OCI-LY7 (cell line): ENCODE measurements at regions not wholly inside any gene's neighbourhood (a gene's known extent, or its start where the extent isn't known, plus 50 kb on each side); places are given as distances from the start of the nearest gene placed in this dataset.

ENCODE experiments used
- BruUV-seq: library from RNA; stranded (reverse); fragments of 400-500 nt; replicated peaks from 2 replicates; lab custom pipeline; 2021; lab: Mats Ljungman, UMichigan
- CTCF ChIA-PET: fragments of 300-600 bp; sonication (Branson Sonifier 250); formaldehyde crosslinking; loops from one replicate; lab custom pipeline; 2022; ENCODE audit warnings: antibody characterized with exemption; ENCODE audit not compliant: unreplicated experiment; lab: Charles Lee
- POLR2A ChIA-PET: fragments of 300-600 bp; sonication (Branson Sonifier 250); formaldehyde crosslinking; loops from one replicate; lab custom pipeline; 2022; ENCODE audit warnings: antibody characterized with exemption; lab: Charles Lee
- DNase-seq: peaks from one replicate; pipeline ENCODE4 v3.0.0-alpha.2; 2015; ENCODE audit warnings: low spot score
- H2AFZ ChIP-seq: fragments of 200-600 bp; sonication (generic), shearing (Covaris generic); 2 replicates; pipeline ENCODE4 v1.6.1; 2014; ENCODE audit warnings: mild to moderate bottlenecking, antibody characterized with exemption, low read length, moderate library complexity
- H3K27ac ChIP-seq: fragments of 200-600 bp; sonication (generic); 2 replicates; pipeline ENCODE4 v1.5.1; 2014; ENCODE audit warnings: mixed run types, low read depth, mild to moderate bottlenecking, moderate library complexity, low read length, inconsistent platforms; ENCODE audit not compliant: poor library complexity, severe bottlenecking
- H3K36me3 ChIP-seq: fragments of 200-600 bp; sonication (generic); 2 replicates; pipeline ENCODE4 v1.6.1; 2014; ENCODE audit warnings: mild to moderate bottlenecking, antibody characterized with exemption, low read length, moderate library complexity, mixed read lengths; ENCODE audit not compliant: insufficient read depth
- H3K4me1 ChIP-seq: fragments of 200-600 bp; sonication (generic); 2 replicates; pipeline ENCODE4 v1.5.1; 2014; ENCODE audit warnings: mild to moderate bottlenecking, low read length; ENCODE audit not compliant: insufficient read depth, poor library complexity, severe bottlenecking
- H3K4me2 ChIP-seq: fragments of 200-600 bp; sonication (generic); 2 replicates; pipeline ENCODE4 v1.6.1; 2014; ENCODE audit warnings: mild to moderate bottlenecking, low read length
- H3K4me3 ChIP-seq: fragments of 200-600 bp; sonication (generic); 2 replicates; pipeline ENCODE4 v1.5.1; 2014; ENCODE audit warnings: mild to moderate bottlenecking, low read depth, low read length; ENCODE audit not compliant: poor library complexity, severe bottlenecking
- H3K79me2 ChIP-seq: fragments of 200-600 bp; sonication (generic); 2 replicates; pipeline ENCODE4 v1.6.1; 2016; ENCODE audit warnings: low read depth, mild to moderate bottlenecking, low read length, moderate library complexity, mixed read lengths; ENCODE audit not compliant: insufficient read depth
- H3K9me2 ChIP-seq: fragments of 200-600 bp; sonication (generic); 2 replicates; pipeline ENCODE4 v1.6.1; 2016; ENCODE audit warnings: mild to moderate bottlenecking, low read length, mixed read lengths; ENCODE audit not compliant: insufficient read depth
- H3K9me3 ChIP-seq: fragments of 200-600 bp; sonication (generic); 2 replicates; pipeline ENCODE4 v1.6.1; 2014; ENCODE audit warnings: mild to moderate bottlenecking, mixed run types, low read length, mixed read lengths
- H4K20me1 ChIP-seq: fragments of 200-600 bp; sonication (generic); 2 replicates; pipeline ENCODE4 v1.6.1; 2014; ENCODE audit warnings: mild to moderate bottlenecking, antibody characterized with exemption, low read length, moderate library complexity, mixed read lengths; ENCODE audit not compliant: insufficient read depth
- EZH2phosphoT487 ChIP-seq: fragments of 200-600 bp; sonication (generic); IDR thresholded peaks from 2 replicates; pipeline ENCODE4 v1.6.1; 2018; ENCODE audit warnings: low read depth, borderline replicate concordance, mild to moderate bottlenecking, mixed run types, antibody characterized with exemption, low read length, moderate library complexity, mixed read lengths
- intact Hi-C: fragments of 100-400 bp; cut with micrococcal nuclease; formaldehyde crosslinking; loops from one replicate; pipeline ENCODE4 v1.10.0; 2022; ENCODE audit not compliant: unreplicated experiment
- TF ChIP-seq, protein P1 (sequence below): fragments of 200-600 bp; sonication (generic); conservative IDR thresholded peaks from 2 replicates; pipeline ENCODE4 v1.5.1; 2014; ENCODE audit warnings: mild to moderate bottlenecking, antibody characterized with exemption, low read length, moderate library complexity, mixed read lengths

DNA sequence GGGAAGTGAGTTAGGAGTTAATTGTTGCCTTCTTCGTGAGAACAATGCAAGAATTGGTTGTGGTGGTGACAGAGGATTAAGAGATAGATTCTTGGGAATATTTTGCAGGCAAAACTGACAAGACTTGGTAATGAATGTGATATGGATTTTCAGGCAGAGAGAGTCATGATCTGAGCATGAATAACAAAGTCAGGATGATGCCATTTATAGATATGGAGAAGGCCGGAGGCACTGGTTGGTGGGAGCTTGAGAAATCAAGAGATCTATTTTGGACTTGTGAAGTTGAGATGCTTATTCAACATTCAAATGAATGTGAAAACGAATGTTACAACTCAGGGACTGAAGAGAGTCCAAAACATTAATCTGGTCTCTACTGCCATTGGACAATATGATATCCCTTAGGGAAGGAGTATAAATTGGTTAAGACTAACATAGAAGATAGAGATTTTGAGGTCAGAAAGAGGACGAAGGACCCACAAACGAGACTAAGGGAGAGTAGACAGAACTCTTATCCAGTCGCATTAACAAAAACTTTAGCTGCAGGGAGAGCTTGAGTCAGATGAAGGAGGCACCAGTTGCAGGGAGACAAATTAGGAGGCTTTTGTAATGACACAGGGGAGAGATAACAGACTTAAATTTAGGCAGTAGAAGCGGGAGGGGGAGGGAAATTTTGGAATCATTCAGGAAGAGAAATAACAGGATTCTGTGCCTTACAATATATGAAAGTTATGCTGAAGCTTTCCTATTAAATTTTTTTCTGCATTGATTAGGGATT is 1090.6 kb downstream of the GALC start:
- H4K20me1 ChIP-seq = no peaks in the 10 kb centered on the region
- ChIA-PET CTCF (no interaction called here), POLR2A (interaction anchor here (0.5 kb wide), 2 partner anchors 149 to 438 kb away, joined by 3 to 4 read pairs; no protein-coding TSS in a partner anchor)
- H3K9me2 ChIP-seq = no peaks in the 10 kb centered on the region
- no peaks in the 10 kb centered on the region for H3K9me3 ChIP-seq
- no peak overlapping the region for H3K4me3 ChIP-seq
- H3K36me3 ChIP-seq = no peaks in the 10 kb centered on the region
- intact Hi-C loops = loop anchor here (5.0 kb wide), 1 partner anchor 165 kb away; no protein-coding TSS in a partner anchor
- no peak for DNase-seq
- H2AFZ ChIP-seq = no peak overlapping the region
- TF ChIP-seq, protein P1, sequence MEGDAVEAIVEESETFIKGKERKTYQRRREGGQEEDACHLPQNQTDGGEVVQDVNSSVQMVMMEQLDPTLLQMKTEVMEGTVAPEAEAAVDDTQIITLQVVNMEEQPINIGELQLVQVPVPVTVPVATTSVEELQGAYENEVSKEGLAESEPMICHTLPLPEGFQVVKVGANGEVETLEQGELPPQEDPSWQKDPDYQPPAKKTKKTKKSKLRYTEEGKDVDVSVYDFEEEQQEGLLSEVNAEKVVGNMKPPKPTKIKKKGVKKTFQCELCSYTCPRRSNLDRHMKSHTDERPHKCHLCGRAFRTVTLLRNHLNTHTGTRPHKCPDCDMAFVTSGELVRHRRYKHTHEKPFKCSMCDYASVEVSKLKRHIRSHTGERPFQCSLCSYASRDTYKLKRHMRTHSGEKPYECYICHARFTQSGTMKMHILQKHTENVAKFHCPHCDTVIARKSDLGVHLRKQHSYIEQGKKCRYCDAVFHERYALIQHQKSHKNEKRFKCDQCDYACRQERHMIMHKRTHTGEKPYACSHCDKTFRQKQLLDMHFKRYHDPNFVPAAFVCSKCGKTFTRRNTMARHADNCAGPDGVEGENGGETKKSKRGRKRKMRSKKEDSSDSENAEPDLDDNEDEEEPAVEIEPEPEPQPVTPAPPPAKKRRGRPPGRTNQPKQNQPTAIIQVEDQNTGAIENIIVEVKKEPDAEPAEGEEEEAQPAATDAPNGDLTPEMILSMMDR = no peak
- TF ChIP-seq EZH2phosphoT487 = no peak
- no peaks in the 10 kb centered on the region for H3K4me1 ChIP-seq
- no TSS peak for BruUV-seq
- H3K27ac ChIP-seq = no peak overlapping the region
- H3K4me2 ChIP-seq = no peak overlapping the region
- H3K79me2 ChIP-seq = no peaks in the 10 kb centered on the region

DNA sequence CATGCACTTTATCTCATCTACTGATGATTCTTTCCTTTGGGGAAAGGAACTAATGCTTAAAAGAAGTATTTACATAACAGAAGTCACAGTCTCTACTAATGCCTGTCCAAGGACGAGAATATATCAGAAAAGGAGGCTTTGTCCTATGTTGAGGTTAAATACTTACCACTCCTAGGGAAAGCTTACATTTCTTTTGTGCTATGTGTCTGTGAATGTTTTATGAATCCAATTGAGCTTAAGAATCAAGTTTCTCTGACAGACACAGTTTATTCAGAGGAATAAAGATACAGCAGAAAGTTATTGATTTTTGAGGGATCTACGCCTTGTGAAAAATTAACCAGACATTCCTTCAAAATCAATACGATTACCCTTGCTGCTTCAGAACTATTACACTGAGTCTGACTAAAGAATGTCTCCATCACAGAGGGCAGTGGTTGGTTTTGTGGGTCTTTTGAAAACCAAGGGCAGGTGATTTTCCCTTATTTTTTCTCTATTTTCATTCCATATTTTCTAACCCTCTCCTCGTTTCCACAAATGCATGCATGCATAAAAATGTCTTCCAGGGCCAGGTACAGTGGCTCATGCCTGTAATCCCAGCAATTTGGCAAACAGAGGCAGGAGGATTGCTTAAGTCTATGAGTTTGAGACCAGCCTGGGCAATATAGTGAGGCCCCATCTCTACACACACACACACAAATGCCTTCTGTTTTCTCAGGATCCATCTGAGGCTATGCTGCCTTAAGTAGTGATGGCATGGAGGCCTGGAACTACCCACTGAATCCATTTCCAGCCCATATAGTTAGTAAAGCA is 1095.1 kb downstream of the GALC start:
- H3K4me1 ChIP-seq = no peaks in the 10 kb centered on the region
- intact Hi-C loops = no loop called here
- no peaks in the 10 kb centered on the region for H4K20me1 ChIP-seq
- no TSS peak for BruUV-seq
- no peak for DNase-seq
- no peaks in the 10 kb centered on the region for H3K9me2 ChIP-seq
- CTCF ChIA-PET = no interaction called here
- no peaks in the 10 kb centered on the region for H3K36me3 ChIP-seq
- no peaks in the 10 kb centered on the region for H3K9me3 ChIP-seq
- no peak overlapping the region for H3K4me3 ChIP-seq
- POLR2A ChIA-PET = interaction anchor here (0.6 to 2.3 kb wide), 3 partner anchors 10 to 168 kb away, joined by 3 to 6 read pairs (median 4); no protein-coding TSS in a partner anchor
- H3K79me2 ChIP-seq = no peaks in the 10 kb centered on the region
- no peak for TF ChIP-seq EZH2phosphoT487
- TF ChIP-seq, protein P1 = no peak
- no peak overlapping the region for H3K4me2 ChIP-seq
- H2AFZ ChIP-seq = no peak overlapping the region
- H3K27ac ChIP-seq = no peak overlapping the region
